ENCODE measurements at regions not wholly inside any gene's neighbourhood (a gene's known extent, or its start where the extent isn't known, plus 50 kb on each side); places are given as distances from the start of the nearest gene placed in this dataset.

GRCh38 chr13:111027458-111028439 lies 87.4 kb upstream of the ARHGEF7 start:
- no peak for DNase-seq (ENCODE audit: low read depth)
- no peak for TF ChIP-seq CTCF (conservative IDR thresholded peaks at IDR 0.05; ENCODE audit: low read length)
- H3K4me3 ChIP-seq (ENCODE audit: low read length): no peak overlapping the region

GRCh38 chr13:111025310-111025709 lies 89.8 kb upstream of the ARHGEF7 start:
- H3K4me3 ChIP-seq (ENCODE audit: low read length): no peak overlapping the region
- TF ChIP-seq CTCF (conservative IDR thresholded peaks at IDR 0.05; ENCODE audit: low read length): no peak
- no peak for DNase-seq (ENCODE audit: low read depth)

- DNase-seq (ENCODE audit: low read depth): no peak
- TF ChIP-seq CTCF (conservative IDR thresholded peaks at IDR 0.05; ENCODE audit: low read length): no peak
- no peak overlapping the region for H3K4me3 ChIP-seq (ENCODE audit: low read length)
Measured at GRCh38 chr13:111022886-111023285, 92.2 kb upstream of the ARHGEF7 start.

- no peak for DNase-seq (ENCODE audit: low read depth)
- no peak overlapping the region for H3K4me3 ChIP-seq (ENCODE audit: low read length)
- TF ChIP-seq CTCF (conservative IDR thresholded peaks at IDR 0.05; ENCODE audit: low read length): no peak
Measured at GRCh38 chr13:111022241-111022640, 92.9 kb upstream of the ARHGEF7 start.

GRCh38 chr13:111021270-111021669 lies 93.8 kb upstream of the ARHGEF7 start:
- no peak for DNase-seq (ENCODE audit: low read depth)
- no peak for TF ChIP-seq CTCF (conservative IDR thresholded peaks at IDR 0.05; ENCODE audit: low read length)
- no peak overlapping the region for H3K4me3 ChIP-seq (ENCODE audit: low read length)

GRCh38 chr13:111020546-111020945 lies 94.6 kb upstream of the ARHGEF7 start:
- no peak for DNase-seq (ENCODE audit: low read depth)
- TF ChIP-seq CTCF (conservative IDR thresholded peaks at IDR 0.05; ENCODE audit: low read length): no peak
- no peak overlapping the region for H3K4me3 ChIP-seq (ENCODE audit: low read length)

- no peak for TF ChIP-seq CTCF (conservative IDR thresholded peaks at IDR 0.05; ENCODE audit: low read length)
- DNase-seq (ENCODE audit: low read depth): no peak
- no peak overlapping the region for H3K4me3 ChIP-seq (ENCODE audit: low read length)
Measured at GRCh38 chr13:111020021-111020420, 95.1 kb upstream of the ARHGEF7 start.

Data from AG10803 (cell line).